PC-9 (cell line): ENCODE measurements at regions not wholly inside any gene's neighbourhood (a gene's known extent, or its start where the extent isn't known, plus 50 kb on each side); places are given as distances from the start of the nearest gene placed in this dataset.

Experiments
- BruUV-seq: library from RNA; stranded (reverse); fragments of 400-500 nt; replicated peaks from 2 replicates; lab custom pipeline; 2021; lab: Mats Ljungman, UMichigan
- CTCF ChIA-PET: fragments of 300-600 bp; sonication (Branson Sonifier 250); formaldehyde crosslinking; loops from one replicate; lab custom pipeline; 2022; ENCODE audit warnings: antibody characterized with exemption; lab: Charles Lee
- POLR2A ChIA-PET: fragments of 300-600 bp; sonication (Branson Sonifier 250); formaldehyde crosslinking; loops from one replicate; lab custom pipeline; 2022; ENCODE audit warnings: antibody characterized with exemption; ENCODE audit not compliant: unreplicated experiment; lab: Charles Lee
- DNase-seq, 2 experiments: peaks; one replicate each; pipeline versions ENCODE4 v3.0.0 to v3.0.0-alpha.2; 2015 to 2022; ENCODE audit warnings: mixed read lengths in 1 of 2
- H2AFZ ChIP-seq: fragments of 200-600 bp; sonication (generic); 2 replicates; pipeline ENCODE4 v1.8.1; 2017; ENCODE audit warnings: antibody characterized with exemption
- H3F3A ChIP-seq: fragments of 200-600 bp; sonication (generic); 2 replicates; pipeline ENCODE4 v1.8.1; 2017; ENCODE audit warnings: antibody characterized with exemption, mild to moderate bottlenecking, low read depth; ENCODE audit not compliant: insufficient read depth
- H3K27ac ChIP-seq: fragments of 200-600 bp; sonication (generic); 2 replicates; pipeline ENCODE4 v1.6.1; 2016; ENCODE audit warnings: mixed run types
- H3K27me3 ChIP-seq: fragments of 200-600 bp; sonication (generic); 2 replicates; pipeline ENCODE4 v1.6.1; 2016; ENCODE audit warnings: low read depth, mixed run types; ENCODE audit not compliant: insufficient read depth
- H3K36me3 ChIP-seq: fragments of 200-600 bp; sonication (generic); 2 replicates; pipeline ENCODE4 v1.6.1; 2016; ENCODE audit warnings: low read depth, mixed run types
- H3K4me1 ChIP-seq: fragments of 200-600 bp; sonication (generic); replicated peaks from 2 replicates; pipeline ENCODE4 v1.6.1; 2016; ENCODE audit warnings: mixed run types; ENCODE audit not compliant: insufficient read depth
- H3K4me2 ChIP-seq: fragments of 200-600 bp; sonication (generic); 2 replicates; pipeline ENCODE4 v1.6.1; 2017; ENCODE audit warnings: mixed run types
- H3K4me3 ChIP-seq: fragments of 200-600 bp; sonication (generic); 2 replicates; pipeline ENCODE4 v1.6.1; 2016; ENCODE audit warnings: mixed run types
- H3K79me2 ChIP-seq: fragments of 200-600 bp; sonication (generic); 2 replicates; pipeline ENCODE4 v1.6.1; 2017; ENCODE audit warnings: low read depth, mixed run types
- H3K9me2 ChIP-seq: fragments of 200-600 bp; sonication (generic); 2 replicates; pipeline ENCODE4 v1.8.1; 2017; ENCODE audit warnings: mild to moderate bottlenecking; ENCODE audit not compliant: insufficient read depth
- H3K9me3 ChIP-seq: fragments of 200-600 bp; sonication (generic); 2 replicates; pipeline ENCODE4 v1.8.1; 2016; ENCODE audit warnings: low read depth; ENCODE audit not compliant: insufficient read depth
- H4K20me1 ChIP-seq: fragments of 200-600 bp; sonication (generic); 2 replicates; pipeline ENCODE4 v1.8.1; 2017; ENCODE audit not compliant: insufficient read depth
- CTCF ChIP-seq: fragments of 200-600 bp; sonication (generic); conservative IDR thresholded peaks from 2 replicates; pipeline ENCODE4 v1.6.1; 2017; ENCODE audit warnings: mixed run types, antibody characterized with exemption, mild to moderate bottlenecking, moderate library complexity
- EZH2 ChIP-seq: fragments of 200-600 bp; sonication (generic); IDR thresholded peaks from 2 replicates; pipeline ENCODE4 v1.8.0; 2017; ENCODE audit warnings: antibody characterized with exemption, low read depth
- intact Hi-C: fragments of 100-400 bp; cut with micrococcal nuclease; formaldehyde crosslinking; loops from one replicate; pipeline ENCODE4 v1.10.0; 2022; ENCODE audit not compliant: unreplicated experiment

- TF ChIP-seq EZH2, result no peak
- TF ChIP-seq CTCF, result no peak
- intact Hi-C loops, result no loop called here
- no peaks in the 10 kb centered on the region for H4K20me1 ChIP-seq
- no peak overlapping the region for H3K4me2 ChIP-seq
- H3K9me2 ChIP-seq, result no peaks in the 10 kb centered on the region
- no TSS peak for BruUV-seq
- ChIA-PET CTCF (interaction anchor here (0.6 kb wide), 1 partner anchor 114 kb away, joined by 3 read pairs; no protein-coding TSS in a partner anchor), POLR2A (no interaction called here)
- H3K36me3 ChIP-seq, result no peaks in the 10 kb centered on the region
- H3K4me1 ChIP-seq, result peaks cover 13% of the 10 kb centered on the region
- no peak overlapping the region for H3K4me3 ChIP-seq
- H3K9me3 ChIP-seq, result no peaks in the 10 kb centered on the region
- H3K27ac ChIP-seq, result no peak overlapping the region
- H3F3A ChIP-seq, result peaks cover 24% of the 10 kb centered on the region
- no peak overlapping the region for H2AFZ ChIP-seq
- no peaks in the 10 kb centered on the region for H3K79me2 ChIP-seq
- H3K27me3 ChIP-seq, result no peaks in the 10 kb centered on the region
- no peak for DNase-seq
These were observed 137.2 kb upstream of the HES1 start for GRCh38 chr3:193998628-193999195.

GRCh38 chr3:194000100-194000499, 135.8 kb upstream of the HES1 start:
- no peaks in the 10 kb centered on the region for H3K9me2 ChIP-seq
- intact Hi-C loops, result no loop called here
- no peak for DNase-seq
- no peak overlapping the region for H2AFZ ChIP-seq
- no peaks in the 10 kb centered on the region for H4K20me1 ChIP-seq
- no TSS peak for BruUV-seq
- no peak overlapping the region for H3K4me2 ChIP-seq
- no peak overlapping the region for H3K4me3 ChIP-seq
- no peak overlapping the region for H3K27ac ChIP-seq
- H3K9me3 ChIP-seq, result no peaks in the 10 kb centered on the region
- no peaks in the 10 kb centered on the region for H3K79me2 ChIP-seq
- peaks cover 27% of the 10 kb centered on the region for H3K4me1 ChIP-seq
- CTCF ChIA-PET, result no interaction called here
- H3K27me3 ChIP-seq, result no peaks in the 10 kb centered on the region
- no peaks in the 10 kb centered on the region for H3K36me3 ChIP-seq
- POLR2A ChIA-PET, result interaction anchor here (0.7 kb wide), 1 partner anchor 70 kb away, joined by 7 read pairs; no protein-coding TSS in a partner anchor
- TF ChIP-seq EZH2, result no peak
- peaks cover 36% of the 10 kb centered on the region for H3F3A ChIP-seq

GRCh38 chr3:194000712-194001111, 135.2 kb upstream of the HES1 start:
- TF ChIP-seq EZH2 (no peak), CTCF (no peak)
- intact Hi-C loops, result no loop called here
- POLR2A ChIA-PET, result no interaction called here

More at GRCh38 chr3:194000712-194001111, 135.2 kb upstream of the HES1 start:
- no peak overlapping the region for H2AFZ ChIP-seq
- no peak overlapping the region for H3K4me2 ChIP-seq
- no peak for DNase-seq
- H3K79me2 ChIP-seq, result no peaks in the 10 kb centered on the region
- no peaks in the 10 kb centered on the region for H3K9me3 ChIP-seq
- no peak overlapping the region for H3K27ac ChIP-seq
- H3K27me3 ChIP-seq, result no peaks in the 10 kb centered on the region
- peaks cover 33% of the 10 kb centered on the region for H3K4me1 ChIP-seq
- no peaks in the 10 kb centered on the region for H3K9me2 ChIP-seq
- H3F3A ChIP-seq, result peaks cover 40% of the 10 kb centered on the region
- no peak overlapping the region for H3K4me3 ChIP-seq
- no TSS peak for BruUV-seq
- H3K36me3 ChIP-seq, result no peaks in the 10 kb centered on the region
- CTCF ChIA-PET, result no interaction called here
- no peaks in the 10 kb centered on the region for H4K20me1 ChIP-seq
